LNCaP clone FGC (cell line): ENCODE measurements at regions not wholly inside any gene's neighbourhood (a gene's known extent, or its start where the extent isn't known, plus 50 kb on each side); places are given as distances from the start of the nearest gene placed in this dataset.

Experiments used
- DNase-seq: peaks from one replicate; pipeline ENCODE4 v3.0.0-alpha.2; 2011; ENCODE audit warnings: low read depth
- H3K4me3 ChIP-seq: 2 replicates; pipeline ENCODE4 v1.5.1; 2011; ENCODE audit warnings: mild to moderate bottlenecking, low read depth, low read length, control low read depth
- TF ChIP-seq, protein P1 (sequence below): IDR thresholded peaks from 2 replicates; pipeline ENCODE4 v1.5.1; 2012; ENCODE audit warnings: mild to moderate bottlenecking; ENCODE audit not compliant: control insufficient read depth, insufficient read depth; ENCODE audit errors: extremely low read depth

- TF ChIP-seq, protein P1, sequence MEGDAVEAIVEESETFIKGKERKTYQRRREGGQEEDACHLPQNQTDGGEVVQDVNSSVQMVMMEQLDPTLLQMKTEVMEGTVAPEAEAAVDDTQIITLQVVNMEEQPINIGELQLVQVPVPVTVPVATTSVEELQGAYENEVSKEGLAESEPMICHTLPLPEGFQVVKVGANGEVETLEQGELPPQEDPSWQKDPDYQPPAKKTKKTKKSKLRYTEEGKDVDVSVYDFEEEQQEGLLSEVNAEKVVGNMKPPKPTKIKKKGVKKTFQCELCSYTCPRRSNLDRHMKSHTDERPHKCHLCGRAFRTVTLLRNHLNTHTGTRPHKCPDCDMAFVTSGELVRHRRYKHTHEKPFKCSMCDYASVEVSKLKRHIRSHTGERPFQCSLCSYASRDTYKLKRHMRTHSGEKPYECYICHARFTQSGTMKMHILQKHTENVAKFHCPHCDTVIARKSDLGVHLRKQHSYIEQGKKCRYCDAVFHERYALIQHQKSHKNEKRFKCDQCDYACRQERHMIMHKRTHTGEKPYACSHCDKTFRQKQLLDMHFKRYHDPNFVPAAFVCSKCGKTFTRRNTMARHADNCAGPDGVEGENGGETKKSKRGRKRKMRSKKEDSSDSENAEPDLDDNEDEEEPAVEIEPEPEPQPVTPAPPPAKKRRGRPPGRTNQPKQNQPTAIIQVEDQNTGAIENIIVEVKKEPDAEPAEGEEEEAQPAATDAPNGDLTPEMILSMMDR, result no peak
- H3K4me3 ChIP-seq, result no peak overlapping the region
- DNase-seq, result no peak
These were observed 51.9 kb upstream of the PABPC3 start for GRCh38 chr13:25044071-25044470.
